ENCODE measurements at regions not wholly inside any gene's neighbourhood (a gene's known extent, or its start where the extent isn't known, plus 50 kb on each side); places are given as distances from the start of the nearest gene placed in this dataset.
"Not testable (repeated sequence)": the region's sequence is repeated elsewhere in the genome, so short reads cannot be mapped to it uniquely, and the experiment has no call there.

DNA sequence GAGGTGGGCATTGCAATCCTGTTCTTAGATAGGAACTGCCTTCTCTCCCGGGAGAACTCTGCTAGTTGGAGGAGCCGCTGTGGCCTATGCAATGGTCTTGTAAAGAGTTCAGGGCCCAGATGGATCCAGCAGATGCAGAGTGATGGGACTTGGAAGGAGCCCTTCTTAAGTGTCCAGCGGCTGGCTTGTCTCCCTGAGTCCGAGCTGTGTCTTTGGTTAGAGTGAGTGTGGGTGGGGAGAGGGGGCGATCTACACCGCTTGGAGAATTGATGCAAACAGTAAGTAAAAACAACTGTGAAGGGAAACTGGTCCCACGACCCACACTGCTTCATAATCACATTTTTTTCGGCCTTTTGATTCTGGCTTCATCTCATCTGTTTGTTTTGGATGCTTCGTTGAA is 89.8 kb upstream of the CYRIA start:
- no peak overlapping the region for H3K27ac ChIP-seq
- TF ChIP-seq, protein P1, sequence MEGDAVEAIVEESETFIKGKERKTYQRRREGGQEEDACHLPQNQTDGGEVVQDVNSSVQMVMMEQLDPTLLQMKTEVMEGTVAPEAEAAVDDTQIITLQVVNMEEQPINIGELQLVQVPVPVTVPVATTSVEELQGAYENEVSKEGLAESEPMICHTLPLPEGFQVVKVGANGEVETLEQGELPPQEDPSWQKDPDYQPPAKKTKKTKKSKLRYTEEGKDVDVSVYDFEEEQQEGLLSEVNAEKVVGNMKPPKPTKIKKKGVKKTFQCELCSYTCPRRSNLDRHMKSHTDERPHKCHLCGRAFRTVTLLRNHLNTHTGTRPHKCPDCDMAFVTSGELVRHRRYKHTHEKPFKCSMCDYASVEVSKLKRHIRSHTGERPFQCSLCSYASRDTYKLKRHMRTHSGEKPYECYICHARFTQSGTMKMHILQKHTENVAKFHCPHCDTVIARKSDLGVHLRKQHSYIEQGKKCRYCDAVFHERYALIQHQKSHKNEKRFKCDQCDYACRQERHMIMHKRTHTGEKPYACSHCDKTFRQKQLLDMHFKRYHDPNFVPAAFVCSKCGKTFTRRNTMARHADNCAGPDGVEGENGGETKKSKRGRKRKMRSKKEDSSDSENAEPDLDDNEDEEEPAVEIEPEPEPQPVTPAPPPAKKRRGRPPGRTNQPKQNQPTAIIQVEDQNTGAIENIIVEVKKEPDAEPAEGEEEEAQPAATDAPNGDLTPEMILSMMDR (IDR thresholded peaks at IDR 0.05) = no peak
- H3K9me3 ChIP-seq = no peaks in the 10 kb centered on the region
- no peak for DNase-seq (ENCODE audit: low spot score)
- H3K4me1 ChIP-seq = peaks cover 0 to 11% of the 10 kb centered on the region in 2 donors
- H3K4me3 ChIP-seq = no peak overlapping the region
- no peaks in the 10 kb centered on the region for H3K27me3 ChIP-seq
- no peaks in the 10 kb centered on the region for H3K36me3 ChIP-seq

DNA sequence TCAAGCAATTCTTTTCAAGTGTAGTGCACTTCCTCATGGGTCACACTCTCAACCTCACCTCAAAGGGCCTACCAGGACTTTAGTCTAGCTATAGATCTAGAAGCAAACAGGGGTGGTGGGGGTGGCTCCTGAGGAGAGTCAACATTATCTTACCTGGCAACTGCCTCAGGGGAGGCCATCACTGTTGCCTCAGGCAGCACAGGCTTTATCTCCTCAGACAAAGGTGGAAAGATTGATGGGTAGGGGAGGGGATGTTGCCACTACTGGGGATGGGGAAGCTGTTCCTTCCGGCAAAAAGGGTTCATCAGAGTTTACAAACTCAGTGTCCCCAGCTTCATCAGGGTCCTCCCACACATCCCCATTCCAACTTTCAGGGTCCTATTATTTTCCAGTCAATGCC is 87.4 kb upstream of the CYRIA start:
- H3K27me3 ChIP-seq; H3K27ac ChIP-seq; H3K9me3 ChIP-seq; H3K36me3 ChIP-seq; DNase-seq (ENCODE audit: low spot score); H3K4me3 ChIP-seq: not testable (repeated sequence)
- peaks cover 0 to 11% of the 10 kb centered on the region in 2 donors for H3K4me1 ChIP-seq

DNA sequence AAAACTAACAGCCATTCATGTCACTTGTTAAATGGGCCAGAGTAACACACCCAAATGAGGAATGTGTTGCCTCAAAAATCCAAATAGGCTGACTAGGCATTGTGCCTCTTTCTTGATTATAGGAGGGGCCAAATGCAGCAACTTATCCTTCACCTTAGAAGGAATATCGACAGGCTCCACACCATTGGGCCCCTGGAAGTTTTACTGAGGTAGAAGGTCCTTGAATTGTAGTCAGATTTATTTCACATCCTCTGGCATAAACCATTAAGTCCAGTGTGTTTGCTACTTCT is 85.2 kb upstream of the CYRIA start:
- not testable (repeated sequence) for DNase-seq (ENCODE audit: low spot score); H3K27ac ChIP-seq; H3K27me3 ChIP-seq; H3K36me3 ChIP-seq; H3K4me1 ChIP-seq; H3K9me3 ChIP-seq; H3K4me3 ChIP-seq

DNA sequence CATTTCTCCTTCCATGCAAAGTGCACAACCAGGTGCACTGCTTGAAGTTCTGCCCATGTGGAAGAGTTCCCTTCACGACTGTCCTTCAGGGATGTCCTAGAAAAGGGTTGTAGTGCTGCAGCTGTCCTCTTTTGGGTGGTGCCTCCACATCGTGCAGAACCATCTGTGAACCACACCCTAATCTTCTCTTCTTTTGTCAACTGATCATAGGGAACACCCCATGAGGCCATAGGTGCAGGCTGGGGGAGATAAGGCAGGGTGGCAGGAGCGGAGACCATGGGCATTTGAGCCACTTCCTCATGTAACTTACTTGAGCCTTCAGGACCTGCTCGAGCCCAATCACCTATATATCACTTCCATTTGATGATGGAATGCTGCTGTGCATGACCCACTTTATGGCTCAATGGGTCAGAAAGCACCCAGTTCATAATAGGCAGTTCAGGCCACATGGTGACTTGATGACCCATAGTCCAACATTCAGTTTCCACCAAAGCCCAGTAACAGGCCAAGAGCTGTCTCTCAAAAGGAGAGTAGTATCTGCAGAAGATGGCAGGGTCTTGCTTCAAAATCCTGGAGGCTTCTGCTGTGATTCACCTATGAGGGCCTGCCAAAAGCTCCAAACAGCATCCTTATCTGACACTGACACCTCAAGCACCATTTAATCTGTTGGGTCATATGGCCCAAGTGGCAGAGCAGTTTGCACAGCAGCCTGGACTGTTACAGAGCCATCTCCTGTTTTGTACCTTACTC is 84.7 kb upstream of the CYRIA start:
- TF ChIP-seq, protein P1 (IDR thresholded peaks at IDR 0.05) = no peak
- Histone ChIP-seq H3K27ac (no peak overlapping the region), H3K9me3 (no peaks in the 10 kb centered on the region), H3K27me3 (no peaks in the 10 kb centered on the region), H3K4me3 (no peak overlapping the region), H3K36me3 (no peaks in the 10 kb centered on the region), H3K4me1 (no peaks in the 10 kb centered on the region)
- DNase-seq (ENCODE audit: low spot score) = no peak

DNA sequence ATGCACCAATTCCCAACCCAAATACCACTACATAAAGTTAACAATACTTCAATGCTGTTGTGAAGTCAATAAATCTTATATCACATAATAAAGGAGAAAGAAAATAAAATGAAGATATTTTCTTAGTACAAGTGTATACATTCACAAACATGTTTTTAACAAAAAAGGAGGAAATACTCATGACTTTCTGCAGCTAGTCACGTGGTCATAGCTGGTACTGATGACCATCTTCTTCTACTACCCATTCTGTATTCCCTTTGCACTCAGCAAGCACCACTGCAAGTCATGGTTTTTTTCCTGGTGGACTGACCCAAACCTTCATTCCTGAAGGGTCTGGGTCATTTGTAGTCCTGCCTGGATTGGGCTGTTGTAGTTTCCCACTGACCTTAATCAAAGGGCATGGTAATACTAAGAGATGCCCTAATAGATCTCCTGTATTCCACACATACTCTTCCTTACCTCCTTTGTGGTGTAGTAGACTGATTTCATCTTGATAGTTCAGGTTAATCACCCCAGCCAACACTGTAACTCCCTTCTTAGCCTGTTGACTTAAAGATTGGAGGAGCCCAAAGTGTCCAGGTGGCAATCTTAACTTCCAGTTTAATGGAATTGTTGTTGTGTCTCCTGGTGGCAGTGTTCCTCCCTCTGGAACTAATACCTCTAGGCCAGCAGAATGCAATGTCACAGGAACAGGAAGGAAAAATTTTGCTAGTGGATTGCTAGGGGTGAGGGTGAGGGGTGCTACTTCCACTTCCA is 83.1 kb upstream of the CYRIA start:
- H3K27ac ChIP-seq; H3K36me3 ChIP-seq; H3K4me3 ChIP-seq; DNase-seq (ENCODE audit: low spot score); H3K9me3 ChIP-seq; H3K4me1 ChIP-seq; H3K27me3 ChIP-seq: not testable (repeated sequence)

DNA sequence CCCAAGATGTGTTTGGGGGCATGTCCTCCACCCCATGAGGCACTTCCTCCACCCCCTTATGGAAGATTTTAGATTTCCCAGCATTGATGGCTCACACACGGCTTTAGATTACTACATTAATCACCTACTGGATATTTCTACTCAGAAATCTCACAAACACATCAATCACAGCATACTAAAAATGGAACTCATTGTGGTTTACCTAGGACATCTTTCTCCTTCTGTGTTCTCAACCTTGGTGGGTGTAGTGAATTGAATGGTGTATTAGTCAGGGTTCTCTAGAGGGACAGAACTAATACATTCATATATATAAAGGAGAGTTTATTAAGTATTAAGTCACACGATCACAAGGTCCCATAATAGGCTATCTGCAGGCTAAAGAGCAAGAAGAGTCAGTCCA is 82.1 kb upstream of the CYRIA start:
- Histone ChIP-seq H3K36me3 (no peaks in the 10 kb centered on the region), H3K27me3 (no peaks in the 10 kb centered on the region), H3K4me3 (no peak overlapping the region), H3K27ac (no peak overlapping the region), H3K4me1 (no peaks in the 10 kb centered on the region), H3K9me3 (no peaks in the 10 kb centered on the region)
- no peak for DNase-seq (ENCODE audit: low spot score)
- TF ChIP-seq, protein P1 (IDR thresholded peaks at IDR 0.05) = no peak

DNA sequence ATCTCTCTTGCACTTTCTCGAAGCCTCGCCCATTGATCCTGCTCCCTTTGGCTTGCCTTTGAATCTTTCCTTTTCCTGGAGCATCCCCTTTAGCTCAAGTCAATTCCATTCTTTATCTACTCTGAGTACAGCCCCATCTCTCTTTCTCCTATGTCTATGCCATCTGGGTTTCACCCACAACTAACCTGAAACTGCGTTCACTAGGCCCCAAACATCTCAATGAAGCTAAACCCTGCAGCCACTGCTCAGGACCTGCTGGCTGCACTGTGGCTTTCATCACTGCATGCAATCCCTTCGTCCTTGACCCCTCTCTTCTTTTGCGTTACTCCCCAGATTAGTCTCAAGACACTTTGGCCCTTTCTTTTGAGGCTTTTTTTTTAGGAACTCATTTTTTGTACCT is 81.6 kb upstream of the CYRIA start:
- H3K27ac ChIP-seq = no peak overlapping the region
- H3K4me3 ChIP-seq = no peak overlapping the region
- no peaks in the 10 kb centered on the region for H3K9me3 ChIP-seq
- no peaks in the 10 kb centered on the region for H3K4me1 ChIP-seq
- H3K36me3 ChIP-seq = no peaks in the 10 kb centered on the region
- DNase-seq (ENCODE audit: low spot score) = no peak
- TF ChIP-seq, protein P1 (IDR thresholded peaks at IDR 0.05) = no peak
- no peaks in the 10 kb centered on the region for H3K27me3 ChIP-seq

Measured in right atrium auricular region (tissue), 2 donors.